HUDEP-2 (cell line): ENCODE measurements at regions not wholly inside any gene's neighbourhood (a gene's known extent, or its start where the extent isn't known, plus 50 kb on each side); places are given as distances from the start of the nearest gene placed in this dataset.
"Not testable (repeated sequence)": the region's sequence is repeated elsewhere in the genome, so short reads cannot be mapped to it uniquely, and the experiment has no call there.

Experiments used
- DNase-seq, 76 experiments: peaks; one replicate each; lab custom pipeline; 2025; ENCODE audit not compliant: unreplicated experiment in 76 of 76; lab: John Stamatoyannopoulos, UW

GRCh38 chr1:47593013-47593568 lies 155.2 kb downstream of the FOXD2 start:
- no peak for DNase-seq

- no peak for DNase-seq
Measured at GRCh38 chr1:47593598-47594285, 155.9 kb downstream of the FOXD2 start.

GRCh38 chr1:47594627-47595026 lies 156.8 kb downstream of the FOXD2 start:
- no peak for DNase-seq

- no peak for DNase-seq
Measured at GRCh38 chr1:47596328-47596727, 158.5 kb downstream of the FOXD2 start.

- DNase-seq = no peak
Measured at GRCh38 chr1:47598357-47598756, 160.5 kb downstream of the FOXD2 start.

GRCh38 chr1:47599777-47600176 lies 161.9 kb downstream of the FOXD2 start:
- DNase-seq = no peak

- not testable (repeated sequence) for DNase-seq
Measured at GRCh38 chr1:47602491-47602890, 164.6 kb downstream of the FOXD2 start.

- DNase-seq = not testable (repeated sequence)
Measured at GRCh38 chr1:47604869-47605268, 167.0 kb downstream of the FOXD2 start.

- no peak for DNase-seq
Measured at GRCh38 chr1:47608296-47608875, 170.5 kb downstream of the FOXD2 start.

- no peak for DNase-seq
Measured at GRCh38 chr1:47611992-47612391, 174.1 kb downstream of the FOXD2 start.

- no peak for DNase-seq
Measured at GRCh38 chr1:47612819-47613218, 175.0 kb downstream of the FOXD2 start.

GRCh38 chr1:47616036-47616435 lies 178.2 kb downstream of the FOXD2 start:
- no peak for DNase-seq

GRCh38 chr1:47616906-47617305 lies 179.1 kb downstream of the FOXD2 start:
- DNase-seq = no peak

GRCh38 chr1:47617381-47618221 lies 179.8 kb downstream of the FOXD2 start:
- DNase-seq = no peak

GRCh38 chr1:47618222-47618720 lies 180.4 kb downstream of the FOXD2 start:
- DNase-seq = no peak

- DNase-seq = no peak
Measured at GRCh38 chr1:47618830-47619229, 181.0 kb downstream of the FOXD2 start.

- no peak for DNase-seq
Measured at GRCh38 chr1:47621483-47621882, 183.6 kb downstream of the FOXD2 start.

- no peak for DNase-seq
Measured at GRCh38 chr1:47621977-47622376, 184.1 kb downstream of the FOXD2 start.

GRCh38 chr1:47622776-47623556 lies 185.1 kb downstream of the FOXD2 start:
- no peak for DNase-seq

- DNase-seq = no peak
Measured at GRCh38 chr1:47623557-47623940, 185.7 kb downstream of the FOXD2 start.
